ENCODE measurements at regions not wholly inside any gene's neighbourhood (a gene's known extent, or its start where the extent isn't known, plus 50 kb on each side); places are given as distances from the start of the nearest gene placed in this dataset.

DNA sequence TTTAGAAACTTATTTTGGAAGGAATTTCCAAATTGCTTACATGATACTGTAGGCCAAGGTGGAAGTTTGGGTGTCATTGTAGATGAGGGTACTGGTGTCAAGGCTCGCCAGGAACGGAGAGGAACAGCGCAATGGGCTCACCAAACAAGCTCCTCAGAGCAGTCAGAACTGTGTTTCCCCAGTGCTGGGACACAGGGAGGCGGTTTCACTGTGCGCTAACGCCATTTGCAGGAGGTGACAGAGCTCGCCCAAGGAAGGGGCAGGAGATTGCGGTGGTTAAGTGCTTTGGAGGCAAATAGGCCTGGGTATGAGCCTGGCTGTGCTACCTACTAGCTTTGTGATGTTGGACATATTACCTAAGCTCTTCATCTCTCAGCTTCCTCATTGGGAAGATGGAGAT lies 57.3 kb downstream of the HHEX start:
- no peaks in the 10 kb centered on the region for H3K9me3 Mint-ChIP-seq
- H3K4me3 Mint-ChIP-seq: no peak overlapping the region
- DNase-seq (no peak), ATAC-seq (no peak)
- H3K4me1 Mint-ChIP-seq (ENCODE audit: low read depth): peaks cover 11% of the 10 kb centered on the region
- H3K27me3 Mint-ChIP-seq (ENCODE audit: low read depth): peaks cover 6% of the 10 kb centered on the region
- no peaks in the 10 kb centered on the region for H3K36me3 Mint-ChIP-seq (ENCODE audit: insufficient read depth)

DNA sequence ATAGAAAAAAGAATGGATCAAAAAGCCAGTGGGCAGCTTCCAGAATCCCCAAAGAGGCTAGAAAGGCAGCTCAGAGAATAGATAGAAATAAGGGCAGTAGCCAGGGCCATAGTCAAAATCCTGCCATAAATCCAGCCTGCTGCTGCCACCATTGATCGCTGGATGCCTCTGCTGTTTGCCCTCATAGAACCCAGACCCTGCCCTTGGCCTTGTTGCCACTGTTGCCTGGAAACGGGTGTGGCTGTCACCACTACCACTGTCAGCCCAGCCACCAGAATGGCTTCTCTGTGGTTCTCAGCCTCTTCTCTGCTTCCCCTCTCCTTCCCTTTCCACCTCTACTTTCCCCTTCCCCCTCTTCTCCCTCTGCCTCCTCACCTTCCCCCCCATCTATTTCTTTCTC lies 57.8 kb downstream of the HHEX start:
- peaks cover 6% of the 10 kb centered on the region for H3K27me3 Mint-ChIP-seq (ENCODE audit: low read depth)
- H3K36me3 Mint-ChIP-seq (ENCODE audit: insufficient read depth): no peaks in the 10 kb centered on the region
- H3K9me3 Mint-ChIP-seq: no peaks in the 10 kb centered on the region
- ATAC-seq (no peak), DNase-seq (no peak)
- H3K4me1 Mint-ChIP-seq (ENCODE audit: low read depth): peaks cover 8% of the 10 kb centered on the region
- H3K4me3 Mint-ChIP-seq: no peak overlapping the region

DNA sequence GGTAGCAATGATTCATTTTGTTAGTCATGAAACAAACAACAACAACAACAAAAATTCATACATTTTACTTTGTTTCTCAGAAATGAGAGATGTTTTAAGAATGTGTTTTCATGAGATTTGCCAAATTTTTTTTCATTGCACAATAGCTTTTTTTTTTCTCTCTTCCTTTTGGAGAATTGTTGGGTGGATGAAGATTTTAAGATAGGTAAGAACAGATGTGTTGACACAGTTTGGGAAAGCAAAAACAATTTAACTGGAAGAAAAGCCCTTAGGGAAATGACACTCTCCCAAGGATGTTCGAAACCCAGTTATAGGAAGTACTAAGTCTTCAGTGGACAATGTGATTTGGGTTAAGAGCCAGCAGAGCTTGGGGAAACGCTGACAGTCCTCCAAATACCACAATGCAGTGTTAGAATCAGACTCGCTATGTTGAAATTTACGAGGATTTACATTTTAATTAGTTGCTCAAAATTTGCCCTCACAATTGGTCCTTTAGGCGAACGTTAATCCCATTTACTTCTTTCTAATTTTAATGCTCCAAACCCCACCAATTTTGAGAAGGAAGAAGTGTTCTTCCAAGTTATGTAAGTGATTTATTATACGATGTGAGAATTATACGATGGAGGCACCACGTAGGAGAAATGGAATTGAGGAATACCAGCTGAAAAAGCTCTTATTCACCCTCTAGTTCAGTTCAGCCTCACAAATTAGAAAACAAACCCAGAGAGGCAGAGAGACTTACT lies 61.2 kb downstream of the HHEX start:
- no peak for ATAC-seq
- H3K9me3 Mint-ChIP-seq: no peaks in the 10 kb centered on the region
- H3K4me1 Mint-ChIP-seq (ENCODE audit: low read depth): peaks cover 5% of the 10 kb centered on the region
- no peaks in the 10 kb centered on the region for H3K36me3 Mint-ChIP-seq (ENCODE audit: insufficient read depth)
- no peak for DNase-seq
- H3K27me3 Mint-ChIP-seq (ENCODE audit: low read depth): peaks cover 2% of the 10 kb centered on the region
- no peak overlapping the region for H3K4me3 Mint-ChIP-seq

DNA sequence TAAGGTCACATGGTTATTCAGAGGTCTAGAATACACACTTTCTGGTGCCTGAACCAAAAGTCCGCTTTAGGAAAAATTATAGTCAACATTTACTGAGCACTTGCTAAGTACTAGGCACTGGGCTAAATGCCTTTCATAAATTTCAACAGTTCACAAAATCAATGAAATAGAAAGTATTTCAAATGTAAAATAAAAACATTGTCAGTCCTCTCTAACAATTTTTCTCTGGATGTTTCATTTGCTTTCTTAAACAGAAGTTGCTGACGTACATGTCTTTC lies 61.7 kb downstream of the HHEX start:
- Mint-ChIP-seq H3K36me3 (ENCODE audit: insufficient read depth) (no peaks in the 10 kb centered on the region), H3K27me3 (ENCODE audit: low read depth) (peaks cover 2% of the 10 kb centered on the region), H3K9me3 (no peaks in the 10 kb centered on the region), H3K4me3 (no peak overlapping the region), H3K4me1 (ENCODE audit: low read depth) (peaks cover 6% of the 10 kb centered on the region)
- ATAC-seq (no peak), DNase-seq (no peak)

DNA sequence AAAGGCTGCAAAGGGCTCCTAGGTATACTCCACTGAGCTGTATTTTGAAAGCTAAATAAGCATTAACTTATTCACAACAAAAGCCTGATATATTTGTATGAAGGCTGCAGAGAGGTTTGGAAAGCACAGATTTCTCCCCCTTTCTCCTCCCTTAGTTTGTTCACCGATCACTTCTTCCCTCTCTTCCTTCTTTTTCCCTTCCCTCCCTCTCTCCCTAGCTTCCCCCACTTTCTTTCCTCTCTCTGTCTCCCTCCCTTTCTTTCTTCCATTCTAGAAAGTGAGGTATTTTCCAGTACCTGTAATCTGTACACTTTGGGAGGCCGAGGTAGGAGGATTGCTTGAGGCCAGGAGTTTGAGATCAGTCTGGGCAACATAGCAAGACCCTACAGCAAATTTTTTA lies 62.1 kb downstream of the HHEX start:
- no peak overlapping the region for H3K4me3 Mint-ChIP-seq
- ATAC-seq: no peak
- H3K27me3 Mint-ChIP-seq (ENCODE audit: low read depth): peaks cover 2% of the 10 kb centered on the region
- no peaks in the 10 kb centered on the region for H3K36me3 Mint-ChIP-seq (ENCODE audit: insufficient read depth)
- no peaks in the 10 kb centered on the region for H3K9me3 Mint-ChIP-seq
- peaks cover 6% of the 10 kb centered on the region for H3K4me1 Mint-ChIP-seq (ENCODE audit: low read depth)
- no peak for DNase-seq

DNA sequence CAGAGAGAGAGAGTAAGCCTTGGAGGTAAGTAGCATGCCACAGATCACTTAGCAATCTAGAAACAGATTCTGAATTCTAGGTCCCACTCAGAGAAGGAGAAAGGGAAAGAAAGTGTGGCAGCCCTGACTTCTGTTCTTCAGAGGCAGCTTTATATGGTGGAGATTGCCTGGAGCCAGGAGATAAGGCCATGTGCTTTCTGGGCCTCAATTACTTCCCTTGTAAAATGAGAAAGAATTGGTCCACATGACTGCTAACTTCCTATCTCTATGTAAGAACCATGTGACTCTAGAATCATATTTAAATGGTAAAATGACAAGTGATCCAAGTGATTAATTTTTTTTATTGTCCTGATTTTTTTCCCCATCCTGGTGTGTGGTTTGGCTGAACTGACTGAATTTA lies 64.1 kb downstream of the HHEX start:
- Mint-ChIP-seq H3K27me3 (ENCODE audit: low read depth) (peaks cover 2% of the 10 kb centered on the region), H3K9me3 (no peaks in the 10 kb centered on the region), H3K4me1 (ENCODE audit: low read depth) (peaks cover 9% of the 10 kb centered on the region), H3K36me3 (ENCODE audit: insufficient read depth) (no peaks in the 10 kb centered on the region), H3K4me3 (no peak overlapping the region)
- DNase-seq: no peak
- ATAC-seq: no peak

DNA sequence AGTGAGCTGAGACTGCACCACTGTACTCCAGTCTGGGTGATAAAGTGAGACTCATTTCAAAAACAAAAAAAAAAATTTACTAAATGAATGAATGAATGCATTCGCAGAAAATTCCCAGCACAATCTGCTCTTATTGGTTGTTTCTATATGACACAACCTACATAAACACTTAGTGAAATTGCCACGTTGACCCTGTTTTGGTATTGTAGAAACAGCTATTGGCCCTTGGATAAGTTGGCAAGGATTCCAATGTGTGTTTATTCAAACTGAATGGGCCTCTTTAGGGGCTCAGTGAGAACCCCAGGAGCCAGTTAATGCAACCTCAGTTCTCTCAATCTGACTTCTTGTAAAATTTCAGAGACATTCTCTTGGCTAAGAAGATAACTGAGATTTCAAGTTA lies 66.0 kb downstream of the HHEX start:
- Mint-ChIP-seq H3K4me1 (ENCODE audit: low read depth) (peaks cover 9% of the 10 kb centered on the region), H3K27me3 (ENCODE audit: low read depth) (peaks cover 2% of the 10 kb centered on the region), H3K4me3 (no peak overlapping the region), H3K36me3 (ENCODE audit: insufficient read depth) (no peaks in the 10 kb centered on the region), H3K9me3 (no peaks in the 10 kb centered on the region)
- DNase-seq (no peak), ATAC-seq (no peak)

DNA sequence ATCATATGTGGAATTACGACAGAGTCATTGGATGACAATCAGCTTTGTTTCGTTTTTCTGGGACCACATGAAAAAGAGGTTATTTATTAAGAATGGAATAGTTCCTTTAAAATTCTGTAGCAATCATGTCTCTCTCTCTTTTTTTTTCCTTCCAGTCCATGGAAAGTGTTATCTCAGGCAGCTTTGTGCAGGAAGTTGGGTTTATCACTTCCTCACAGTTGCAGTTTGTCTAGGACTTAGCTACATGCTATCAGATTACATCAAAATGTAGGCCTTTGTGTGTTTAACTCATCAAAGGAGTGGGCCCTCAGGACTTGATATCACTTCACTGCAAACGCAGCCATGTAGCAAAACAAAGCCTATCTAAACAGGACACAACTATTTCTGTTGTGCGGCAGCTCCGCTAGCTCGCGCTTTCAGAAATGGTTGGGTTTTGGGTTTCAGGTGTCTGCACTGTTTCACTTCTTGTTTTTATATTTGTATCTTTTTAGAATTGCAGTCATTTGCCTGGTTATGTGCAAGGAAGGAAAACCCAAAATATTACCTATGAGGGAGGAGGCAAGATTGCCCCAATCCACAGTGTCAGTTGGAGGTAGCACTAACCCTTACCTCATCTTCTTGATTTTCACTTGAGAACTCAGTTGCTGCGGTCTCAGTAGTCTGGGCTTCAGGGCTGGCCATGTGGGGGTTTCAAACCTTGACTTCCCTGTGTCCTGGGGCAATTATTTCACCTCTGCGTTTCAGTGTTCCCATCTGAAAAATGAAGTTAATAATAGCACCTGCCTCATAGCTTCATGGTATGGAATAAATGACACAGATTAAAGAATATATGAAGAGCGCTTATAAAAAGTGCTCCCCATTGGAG lies 66.7 kb downstream of the HHEX start:
- peak in 1 of 2 donors; percentile 27 for ATAC-seq
- peaks cover 9% of the 10 kb centered on the region for H3K4me1 Mint-ChIP-seq (ENCODE audit: low read depth)
- H3K4me3 Mint-ChIP-seq: no peak overlapping the region
- H3K27me3 Mint-ChIP-seq (ENCODE audit: low read depth): no peaks in the 10 kb centered on the region
- H3K9me3 Mint-ChIP-seq: no peaks in the 10 kb centered on the region
- no peaks in the 10 kb centered on the region for H3K36me3 Mint-ChIP-seq (ENCODE audit: insufficient read depth)
- DNase-seq: no peak

DNA sequence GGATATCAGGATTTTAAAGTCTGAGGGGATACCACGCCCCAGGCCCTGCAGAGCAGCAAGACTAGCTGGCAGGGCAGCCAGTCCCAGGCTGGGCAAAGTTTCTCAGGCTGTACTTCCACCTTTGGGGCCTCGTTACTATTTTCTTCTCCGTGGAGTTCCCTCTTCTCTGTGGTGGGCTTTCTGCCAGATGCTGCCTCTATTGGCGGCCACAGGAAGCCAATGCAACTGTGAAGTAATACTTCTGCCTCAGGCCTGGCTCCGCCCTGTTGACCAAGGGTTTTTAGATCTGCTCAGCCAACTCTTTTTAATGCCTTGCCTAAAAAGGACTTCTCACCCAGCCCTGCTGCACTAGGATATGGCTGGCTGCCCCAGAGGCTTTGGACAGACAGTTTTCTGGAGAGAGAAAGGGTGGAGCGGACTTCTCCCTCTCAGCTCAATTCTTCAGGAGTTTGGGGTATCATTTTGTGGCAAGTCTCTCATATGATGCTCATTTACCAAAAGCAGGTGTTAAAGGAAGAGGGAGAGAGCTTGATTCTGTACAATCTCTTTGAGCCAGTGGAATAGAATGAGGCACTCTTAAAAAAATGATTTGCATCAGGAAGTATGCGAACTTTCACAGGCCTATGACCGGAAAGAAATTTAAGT lies 67.4 kb downstream of the HHEX start:
- DNase-seq: no peak
- Mint-ChIP-seq H3K4me3 (no peak overlapping the region), H3K36me3 (ENCODE audit: insufficient read depth) (no peaks in the 10 kb centered on the region), H3K27me3 (ENCODE audit: low read depth) (peaks cover 5% of the 10 kb centered on the region), H3K4me1 (ENCODE audit: low read depth) (peaks cover 9% of the 10 kb centered on the region), H3K9me3 (no peaks in the 10 kb centered on the region)
- ATAC-seq: no peak

DNA sequence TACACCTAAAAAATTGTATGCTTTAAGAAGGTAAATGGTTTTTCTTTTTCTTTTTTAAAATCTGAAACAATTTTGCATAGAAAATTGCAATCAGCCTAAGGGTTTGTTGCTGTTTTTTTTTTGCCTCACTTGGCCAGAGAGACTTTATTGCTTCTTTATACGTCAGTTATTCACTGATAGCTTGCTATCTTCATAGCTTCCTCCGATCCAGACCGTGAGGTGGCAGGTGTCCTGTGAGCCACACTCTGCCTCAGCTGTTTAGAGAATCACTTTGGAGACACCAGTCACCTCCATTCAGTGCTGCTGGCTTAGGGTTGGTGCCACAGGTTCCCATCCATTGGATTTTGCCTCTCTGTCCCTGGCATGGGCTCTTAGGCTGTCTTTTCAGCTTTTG lies 68.0 kb downstream of the HHEX start:
- Mint-ChIP-seq H3K4me1 (ENCODE audit: low read depth) (peaks cover 9% of the 10 kb centered on the region), H3K4me3 (no peak overlapping the region), H3K36me3 (ENCODE audit: insufficient read depth) (no peaks in the 10 kb centered on the region), H3K27me3 (ENCODE audit: low read depth) (peaks cover 5% of the 10 kb centered on the region), H3K9me3 (no peaks in the 10 kb centered on the region)
- no peak for ATAC-seq
- no peak for DNase-seq

DNA sequence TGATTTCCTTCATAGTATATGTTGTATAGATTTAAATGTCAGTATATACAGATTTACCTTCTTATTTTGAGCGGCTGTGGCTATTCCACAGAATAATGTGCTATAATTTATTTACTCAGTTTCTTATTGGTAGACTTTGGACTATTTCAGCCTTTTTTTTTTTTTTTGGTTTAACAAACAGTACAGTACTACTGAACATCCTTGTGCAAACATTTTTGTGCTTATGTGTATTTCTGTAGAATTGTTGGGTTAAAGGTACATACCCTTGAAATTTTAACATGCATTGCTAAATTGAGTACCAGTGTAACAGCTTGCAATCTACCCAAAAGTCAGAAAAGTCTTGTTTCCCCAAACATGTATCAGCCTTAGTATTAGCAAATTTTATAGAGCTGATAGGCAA lies 68.8 kb downstream of the HHEX start:
- H3K4me3 Mint-ChIP-seq: no peak overlapping the region
- H3K9me3 Mint-ChIP-seq: no peaks in the 10 kb centered on the region
- H3K27me3 Mint-ChIP-seq (ENCODE audit: low read depth): peaks cover 5% of the 10 kb centered on the region

DNA sequence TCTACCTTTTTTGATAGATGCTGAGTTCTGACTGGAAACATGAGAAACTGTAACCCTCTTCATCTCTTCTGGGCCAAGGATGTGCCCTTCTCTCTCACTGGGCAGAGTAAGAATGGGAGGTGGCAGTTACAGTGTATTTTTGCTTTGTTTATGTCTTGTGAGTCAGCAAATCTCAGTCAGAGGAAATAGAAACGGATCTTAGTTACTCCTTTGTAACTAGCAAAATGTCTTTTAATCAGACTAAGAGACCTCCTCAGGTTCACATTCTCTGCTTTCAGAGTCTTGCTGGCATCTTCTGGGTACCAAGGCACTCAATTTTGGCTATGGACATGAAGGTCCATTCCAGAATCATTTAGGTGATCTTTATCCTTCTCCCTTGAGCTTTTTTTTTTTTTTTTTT lies 70.9 kb downstream of the HHEX start:
- ATAC-seq (no peak), DNase-seq (no peak)
- no peaks in the 10 kb centered on the region for H3K9me3 Mint-ChIP-seq
- H3K36me3 Mint-ChIP-seq (ENCODE audit: insufficient read depth): no peaks in the 10 kb centered on the region
- peaks cover 19% of the 10 kb centered on the region for H3K27me3 Mint-ChIP-seq (ENCODE audit: low read depth)
- H3K4me1 Mint-ChIP-seq (ENCODE audit: low read depth): peaks cover 9% of the 10 kb centered on the region
- no peak overlapping the region for H3K4me3 Mint-ChIP-seq

More for the DNA sequence above, 68.8 kb downstream of the HHEX start:
- DNase-seq: no peak
- Mint-ChIP-seq H3K4me1 (ENCODE audit: low read depth) (peaks cover 9% of the 10 kb centered on the region), H3K36me3 (ENCODE audit: insufficient read depth) (no peaks in the 10 kb centered on the region)
- no peak for ATAC-seq

DNA sequence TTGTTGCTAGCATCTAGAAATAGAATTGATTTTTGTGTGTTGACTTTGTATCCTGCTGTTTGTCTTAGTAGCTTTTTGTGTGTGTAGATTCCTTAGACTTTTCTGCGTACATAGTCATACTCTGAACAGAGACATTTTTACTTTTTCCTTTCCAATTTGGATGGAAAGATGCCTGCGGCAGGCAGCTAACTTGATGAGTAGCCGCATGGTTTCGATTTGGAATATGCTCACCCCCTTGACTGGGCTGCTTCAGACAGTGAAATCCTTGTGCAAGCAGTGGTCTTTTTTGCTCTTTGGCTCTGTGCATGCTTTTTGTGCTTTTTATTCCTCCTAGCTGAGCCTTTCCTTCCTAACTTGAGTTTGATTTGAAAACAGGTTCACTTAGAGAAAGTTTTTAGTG lies 71.8 kb downstream of the HHEX start:
- Mint-ChIP-seq H3K27me3 (ENCODE audit: low read depth) (peaks cover 21% of the 10 kb centered on the region), H3K36me3 (ENCODE audit: insufficient read depth) (no peaks in the 10 kb centered on the region), H3K9me3 (no peaks in the 10 kb centered on the region), H3K4me1 (ENCODE audit: low read depth) (peaks cover 8% of the 10 kb centered on the region), H3K4me3 (no peak overlapping the region)
- ATAC-seq (no peak), DNase-seq (no peak)

DNA sequence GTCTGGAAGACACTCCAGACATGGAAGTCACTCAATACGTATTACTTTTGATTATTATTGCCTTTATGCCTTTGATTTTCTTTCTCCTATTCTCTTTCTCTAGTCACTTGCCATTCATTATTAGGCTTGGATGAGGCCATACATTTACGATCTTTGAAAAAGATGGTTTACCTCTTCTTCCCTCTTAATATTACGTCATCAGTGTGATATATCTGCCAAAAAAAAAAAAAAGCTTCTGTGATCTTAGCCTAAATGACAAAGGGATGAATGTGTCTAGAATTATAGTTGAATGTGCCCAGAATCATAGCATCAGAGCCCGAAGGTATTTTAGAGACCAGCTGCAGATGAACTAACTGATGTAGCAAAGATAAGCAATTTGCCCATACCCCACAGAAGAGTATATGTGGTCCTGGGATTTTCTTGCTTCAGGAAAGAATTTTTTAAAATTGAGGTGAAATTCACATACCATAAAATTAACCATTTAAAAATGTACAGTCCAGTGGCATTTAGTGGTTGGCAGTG lies 73.9 kb downstream of the HHEX start:
- Mint-ChIP-seq H3K4me1 (ENCODE audit: low read depth) (no peaks in the 10 kb centered on the region), H3K36me3 (ENCODE audit: insufficient read depth) (peaks cover 2% of the 10 kb centered on the region), H3K27me3 (ENCODE audit: low read depth) (peaks cover 24% of the 10 kb centered on the region), H3K4me3 (no peak overlapping the region), H3K9me3 (peaks cover 12% of the 10 kb centered on the region)
- ATAC-seq: no peak
- no peak for DNase-seq

DNA sequence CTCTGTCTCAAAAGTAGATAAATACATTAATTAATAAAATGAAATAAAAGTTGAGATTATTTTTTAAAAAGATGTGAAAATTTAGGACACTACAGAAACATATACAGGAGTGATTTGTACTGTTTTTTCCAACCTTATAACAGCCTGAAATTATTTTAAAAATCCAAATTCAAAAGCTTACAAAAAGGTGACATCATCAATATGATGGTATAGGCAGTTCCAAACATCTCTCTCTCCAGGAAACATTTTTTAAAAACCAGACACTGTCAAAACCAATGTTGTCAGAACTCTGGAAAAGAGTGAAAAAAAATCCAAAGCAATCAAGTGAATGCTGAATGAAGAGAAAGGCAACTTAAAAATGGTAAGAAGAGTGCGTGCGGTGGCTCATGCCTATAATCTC lies 76.7 kb downstream of the HHEX start:
- peaks cover 30% of the 10 kb centered on the region for H3K27me3 Mint-ChIP-seq (ENCODE audit: low read depth)
- no peak overlapping the region for H3K4me3 Mint-ChIP-seq
- H3K36me3 Mint-ChIP-seq (ENCODE audit: insufficient read depth): peaks cover 2% of the 10 kb centered on the region
- ATAC-seq (no peak), DNase-seq (no peak)
- peaks cover 16% of the 10 kb centered on the region for H3K9me3 Mint-ChIP-seq
- no peaks in the 10 kb centered on the region for H3K4me1 Mint-ChIP-seq (ENCODE audit: low read depth)

All from activated T-cell treated with anti-CD3 and anti-CD28 coated beads, Interleukin-2, amount 50 U/mL, for 4 hours (primary cell).